H1 (cell line): ENCODE measurements at regions not wholly inside any gene's neighbourhood (a gene's known extent, or its start where the extent isn't known, plus 50 kb on each side); places are given as distances from the start of the nearest gene placed in this dataset.

Source experiments
- CTBP2 ChIP-seq: IDR thresholded peaks from 2 replicates; pipeline ENCODE4 v1.7.0; 2011; ENCODE audit warnings: borderline replicate concordance, mild to moderate bottlenecking, moderate library complexity, mixed read lengths, low read length; ENCODE audit not compliant: insufficient read depth, insufficient read length
- RNF2 ChIP-seq: fragments of 200-900, 300-1000 bp; sonication (generic); IDR thresholded peaks from 2 replicates; pipeline ENCODE4 v1.7.1; 2016; ENCODE audit warnings: borderline replicate concordance, low read depth, mild to moderate bottlenecking, antibody characterized with exemption, low read length; ENCODE audit not compliant: poor library complexity, severe bottlenecking; ENCODE audit errors: missing control alignments
- SAP30 ChIP-seq: fragments of 300-600 bp; sonication (generic); IDR thresholded peaks from 2 replicates; pipeline ENCODE4 v1.7.1; 2012; ENCODE audit warnings: low read length, moderate library complexity, mild to moderate bottlenecking, inconsistent platforms; ENCODE audit not compliant: insufficient read depth, insufficient replicate concordance

DNA sequence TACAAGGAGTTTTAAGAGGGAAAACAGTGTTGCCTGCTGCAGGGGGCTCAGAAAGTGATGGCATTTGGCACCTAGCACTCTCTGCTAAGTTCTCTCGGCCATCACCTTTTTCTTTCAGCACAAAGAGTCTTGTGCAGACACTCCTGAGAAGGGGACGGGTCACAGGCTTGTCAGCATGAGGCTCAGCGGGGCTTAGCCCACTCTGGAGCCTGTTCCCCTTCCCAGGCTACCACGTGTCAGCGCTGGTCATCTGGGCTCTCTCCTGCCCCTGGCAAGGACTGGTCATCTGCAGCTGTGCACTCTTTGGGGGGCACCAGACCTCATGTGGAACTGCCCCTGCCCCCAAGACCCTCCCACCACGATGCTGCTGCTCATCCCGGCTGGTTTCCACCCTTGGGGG is 152.1 kb upstream of the MKI67 start (continued):
- TF ChIP-seq SAP30 (no peak), CTBP2 (no peak), RNF2 (no peak)
